ENCODE measurements at regions not wholly inside any gene's neighbourhood (a gene's known extent, or its start where the extent isn't known, plus 50 kb on each side); places are given as distances from the start of the nearest gene placed in this dataset.
A peak's percentile ranks its signal among the peaks of the same experiment; 100 is the strongest.

DNA sequence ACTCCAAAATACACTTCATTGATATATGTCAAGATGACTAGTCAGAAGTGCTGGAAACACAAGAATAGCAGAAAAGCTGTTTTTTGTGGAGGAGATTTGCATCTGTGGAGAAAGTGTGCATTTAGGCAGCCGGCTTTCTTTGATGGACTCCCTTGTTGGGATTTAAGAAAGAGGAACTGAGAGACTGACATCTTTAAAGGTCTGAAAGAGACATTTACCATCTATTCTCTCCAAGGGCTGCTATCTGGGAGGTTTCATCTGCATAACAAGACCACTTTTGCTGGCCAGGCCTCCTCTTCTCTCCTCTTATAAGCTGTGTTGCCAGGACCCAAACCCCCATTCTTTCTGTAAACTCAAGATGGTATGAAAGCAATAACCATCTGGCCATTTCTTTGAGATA lies 1065.0 kb downstream of the NLGN4X start:
- Mint-ChIP-seq H3K27ac (no peak overlapping the region), H3K4me3 (no peak overlapping the region), H3K4me1 (no peaks in the 10 kb centered on the region), H3K36me3 (no peaks in the 10 kb centered on the region), H3K27me3 (no peaks in the 10 kb centered on the region), H3K9me3 (peaks cover 6 to 12% (median 10%) of the 10 kb centered on the region in 5 donors)
- Histone ChIP-seq H3K4me1 (ENCODE audit: insufficient read depth, low read length) (no peaks in the 10 kb centered on the region), H3K36me3 (ENCODE audit: insufficient read depth, low read length) (no peaks in the 10 kb centered on the region), H3K4me3 (ENCODE audit: low read length) (no peak overlapping the region), H3K27ac (ENCODE audit: low read depth, low read length) (no peak overlapping the region), H3K9me3 (ENCODE audit: low read length) (no peaks in the 10 kb centered on the region), H3K27me3 (ENCODE audit: insufficient read depth, low read length, poor library complexity, severe bottlenecking) (no peaks in the 10 kb centered on the region)
- no peak for DNase-seq
- CTCF ChIA-PET: no interaction called here
- POLR2A ChIA-PET: no interaction called here

DNA sequence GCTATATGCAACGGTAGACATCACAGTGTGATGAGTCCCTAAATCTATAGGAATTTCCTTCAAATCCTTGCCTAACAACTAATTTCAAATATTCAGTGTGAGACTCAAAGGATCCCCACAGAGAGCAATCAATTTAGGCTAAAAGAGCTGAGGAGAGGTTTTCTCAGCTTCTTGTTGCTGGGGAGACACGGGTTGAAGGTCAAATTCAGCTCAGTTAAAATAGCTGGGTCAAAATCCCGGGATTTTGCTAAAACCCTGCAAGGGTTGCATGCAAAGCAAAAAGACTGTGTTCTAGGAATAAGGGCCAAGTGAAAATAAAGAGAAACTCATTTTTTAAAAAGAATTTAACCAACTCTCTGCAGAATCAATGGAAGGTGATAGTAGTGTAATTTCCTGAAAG lies 1073.4 kb downstream of the NLGN4X start:
- Histone ChIP-seq H3K36me3 (ENCODE audit: insufficient read depth, low read length) (no peaks in the 10 kb centered on the region), H3K27ac (ENCODE audit: low read depth, low read length) (no peak overlapping the region), H3K9me3 (ENCODE audit: low read length) (no peaks in the 10 kb centered on the region), H3K4me1 (ENCODE audit: insufficient read depth, low read length) (no peaks in the 10 kb centered on the region), H3K4me3 (ENCODE audit: low read length) (no peak overlapping the region), H3K27me3 (ENCODE audit: insufficient read depth, low read length, poor library complexity, severe bottlenecking) (no peaks in the 10 kb centered on the region)
- H3K27me3 Mint-ChIP-seq: no peaks in the 10 kb centered on the region
- no peak overlapping the region for H3K27ac Mint-ChIP-seq
- no peaks in the 10 kb centered on the region for H3K4me1 Mint-ChIP-seq
- no peak overlapping the region for H3K4me3 Mint-ChIP-seq
- no peaks in the 10 kb centered on the region for H3K36me3 Mint-ChIP-seq
- peaks cover 3 to 20% (median 8%) of the 10 kb centered on the region in 5 donors for H3K9me3 Mint-ChIP-seq
- DNase-seq: no peak
- ChIA-PET POLR2A (no interaction called here), CTCF (no interaction called here)

DNA sequence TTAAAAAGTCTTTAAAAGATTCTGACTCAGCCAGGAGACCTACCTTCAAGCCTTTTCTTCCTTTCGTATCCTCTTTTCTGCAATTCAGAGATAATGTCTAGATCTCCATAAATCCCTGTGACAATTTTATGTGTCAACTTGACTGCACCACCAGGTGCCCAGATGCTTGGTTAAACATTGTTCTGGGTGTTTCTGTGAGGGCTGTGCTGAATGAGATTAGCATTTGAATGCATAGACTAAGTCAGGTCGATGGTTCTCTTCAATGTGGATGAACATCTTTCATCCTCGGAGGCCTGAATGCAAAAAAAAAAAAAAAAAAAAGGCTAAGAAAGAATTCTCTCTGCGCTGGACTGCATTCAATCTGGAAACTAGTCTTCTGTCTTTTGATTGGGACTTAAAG lies 1082.7 kb downstream of the NLGN4X start:
- ChIA-PET CTCF (no interaction called here), POLR2A (no interaction called here)
- H3K4me1 Mint-ChIP-seq: no peaks in the 10 kb centered on the region
- H3K36me3 Mint-ChIP-seq: peaks cover 0 to 1% (median 0%) of the 10 kb centered on the region in 3 donors
- Histone ChIP-seq H3K4me3 (ENCODE audit: low read length) (no peak overlapping the region), H3K4me1 (ENCODE audit: insufficient read depth, low read length) (no peaks in the 10 kb centered on the region), H3K27me3 (ENCODE audit: insufficient read depth, low read length, poor library complexity, severe bottlenecking) (no peaks in the 10 kb centered on the region), H3K27ac (ENCODE audit: low read depth, low read length) (no peak overlapping the region), H3K9me3 (ENCODE audit: low read length) (no peaks in the 10 kb centered on the region), H3K36me3 (ENCODE audit: insufficient read depth, low read length) (no peaks in the 10 kb centered on the region)
- no peaks in the 10 kb centered on the region for H3K27me3 Mint-ChIP-seq
- H3K27ac Mint-ChIP-seq: no peak overlapping the region
- no peak overlapping the region for H3K4me3 Mint-ChIP-seq
- DNase-seq: no peak
- peaks cover 0 to 19% (median 11%) of the 10 kb centered on the region in 5 donors for H3K9me3 Mint-ChIP-seq

DNA sequence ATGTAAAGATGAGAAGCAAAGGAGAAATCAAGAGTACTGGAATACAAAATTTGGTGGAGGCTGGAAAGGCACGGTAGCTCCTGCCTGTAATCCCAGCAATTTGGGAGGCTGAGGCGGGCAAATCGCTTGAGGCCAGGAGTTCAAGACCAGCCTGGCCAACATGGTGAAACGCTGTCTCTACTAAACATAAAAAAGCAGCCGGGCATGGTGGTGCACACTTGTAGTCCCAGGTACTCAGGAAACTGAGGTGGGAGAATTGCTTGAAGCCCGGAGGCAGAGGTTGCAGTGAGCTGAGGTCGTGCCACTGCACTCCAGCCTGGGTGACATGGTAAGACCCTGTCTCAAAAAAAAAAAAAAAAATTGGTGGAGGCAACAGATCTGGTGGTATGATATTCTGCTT lies 1086.0 kb downstream of the NLGN4X start:
- no peaks in the 10 kb centered on the region for H3K27me3 ChIP-seq (ENCODE audit: insufficient read depth, low read length, poor library complexity, severe bottlenecking)
- no peak overlapping the region for H3K4me3 ChIP-seq (ENCODE audit: low read length)
- H3K4me3 Mint-ChIP-seq: no peak overlapping the region
- H3K4me1 ChIP-seq (ENCODE audit: insufficient read depth, low read length): no peaks in the 10 kb centered on the region
- no peak for DNase-seq
- H3K27ac Mint-ChIP-seq: peak overlapping the region in 1 of 8 donors; percentile 83
- H3K9me3 ChIP-seq (ENCODE audit: low read length): no peaks in the 10 kb centered on the region
- H3K4me1 Mint-ChIP-seq: no peaks in the 10 kb centered on the region
- H3K36me3 Mint-ChIP-seq: peaks cover 0 to 1% (median 0%) of the 10 kb centered on the region in 3 donors
- H3K27me3 Mint-ChIP-seq: no peaks in the 10 kb centered on the region
- ChIA-PET CTCF (no interaction called here), POLR2A (no interaction called here)
- peaks cover 0 to 9% (median 6%) of the 10 kb centered on the region in 5 donors for H3K9me3 Mint-ChIP-seq
- no peaks in the 10 kb centered on the region for H3K36me3 ChIP-seq (ENCODE audit: insufficient read depth, low read length)
- no peak overlapping the region for H3K27ac ChIP-seq (ENCODE audit: low read depth, low read length)

DNA sequence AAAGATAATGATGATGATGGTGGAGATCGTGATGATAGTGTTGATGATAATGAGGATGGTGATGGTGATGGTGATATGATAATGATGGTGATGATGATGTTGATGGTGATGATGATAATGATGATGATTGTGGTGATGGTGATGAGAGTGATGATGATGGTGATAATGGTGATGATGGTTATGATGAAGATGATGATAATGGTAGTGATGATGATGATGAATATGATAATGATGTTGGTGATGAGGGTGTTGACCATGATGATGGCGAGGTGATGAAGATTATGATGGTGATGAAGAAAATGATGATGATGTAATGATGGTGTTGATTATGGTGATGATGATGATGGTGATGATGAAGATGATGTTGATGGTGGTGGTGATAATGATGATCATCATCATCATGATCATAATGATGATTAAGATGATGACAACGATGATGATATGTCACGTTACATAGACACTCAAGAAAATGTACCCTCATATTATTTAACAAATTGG lies 1106.4 kb downstream of the NLGN4X start:
- DNase-seq: no peak
- peaks cover 0 to 6% (median 6%) of the 10 kb centered on the region in 5 donors for H3K9me3 Mint-ChIP-seq
- H3K36me3 Mint-ChIP-seq: no peaks in the 10 kb centered on the region
- POLR2A ChIA-PET: no interaction called here
- no peak overlapping the region for H3K4me3 ChIP-seq (ENCODE audit: low read length)
- no peaks in the 10 kb centered on the region for H3K4me1 ChIP-seq (ENCODE audit: insufficient read depth, low read length)
- no peak overlapping the region for H3K27ac Mint-ChIP-seq
- H3K4me3 Mint-ChIP-seq: no peak overlapping the region
- H3K9me3 ChIP-seq (ENCODE audit: low read length): no peaks in the 10 kb centered on the region
- no peak overlapping the region for H3K27ac ChIP-seq (ENCODE audit: low read depth, low read length)
- no peaks in the 10 kb centered on the region for H3K27me3 Mint-ChIP-seq
- CTCF ChIA-PET: no interaction called here
- H3K4me1 Mint-ChIP-seq: no peaks in the 10 kb centered on the region
- H3K27me3 ChIP-seq (ENCODE audit: insufficient read depth, low read length, poor library complexity, severe bottlenecking): no peaks in the 10 kb centered on the region
- H3K36me3 ChIP-seq (ENCODE audit: insufficient read depth, low read length): no peaks in the 10 kb centered on the region

DNA sequence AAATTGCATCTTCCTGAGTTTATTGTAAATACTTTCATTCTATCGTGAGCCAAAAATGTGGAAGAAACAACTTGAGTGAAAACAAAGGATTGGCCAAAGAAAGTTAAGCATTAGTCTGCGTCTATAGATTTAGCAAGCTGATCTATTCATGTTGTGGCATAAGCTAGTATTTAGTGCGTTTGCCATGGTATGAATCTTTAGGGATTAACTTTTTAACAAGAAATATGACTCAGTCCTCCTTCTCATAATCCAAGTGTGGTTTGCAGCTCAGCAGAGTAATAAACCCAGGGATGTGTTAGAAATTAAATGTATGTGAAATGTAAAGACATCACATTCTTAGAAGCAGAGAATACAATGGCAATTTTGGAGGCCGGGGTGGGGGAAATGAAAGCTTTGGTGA lies 1110.9 kb downstream of the NLGN4X start:
- H3K4me3 ChIP-seq (ENCODE audit: low read length): no peak overlapping the region
- H3K9me3 Mint-ChIP-seq: peaks cover 0 to 7% (median 7%) of the 10 kb centered on the region in 5 donors
- H3K27ac ChIP-seq (ENCODE audit: low read depth, low read length): no peak overlapping the region
- POLR2A ChIA-PET: no interaction called here
- DNase-seq: no peak
- no peaks in the 10 kb centered on the region for H3K27me3 ChIP-seq (ENCODE audit: insufficient read depth, low read length, poor library complexity, severe bottlenecking)
- H3K36me3 Mint-ChIP-seq: no peaks in the 10 kb centered on the region
- no peak overlapping the region for H3K27ac Mint-ChIP-seq
- H3K4me1 ChIP-seq (ENCODE audit: insufficient read depth, low read length): no peaks in the 10 kb centered on the region
- no peaks in the 10 kb centered on the region for H3K9me3 ChIP-seq (ENCODE audit: low read length)
- no peak overlapping the region for H3K4me3 Mint-ChIP-seq
- no peaks in the 10 kb centered on the region for H3K27me3 Mint-ChIP-seq
- CTCF ChIA-PET: no interaction called here
- H3K36me3 ChIP-seq (ENCODE audit: insufficient read depth, low read length): no peaks in the 10 kb centered on the region
- no peaks in the 10 kb centered on the region for H3K4me1 Mint-ChIP-seq

DNA sequence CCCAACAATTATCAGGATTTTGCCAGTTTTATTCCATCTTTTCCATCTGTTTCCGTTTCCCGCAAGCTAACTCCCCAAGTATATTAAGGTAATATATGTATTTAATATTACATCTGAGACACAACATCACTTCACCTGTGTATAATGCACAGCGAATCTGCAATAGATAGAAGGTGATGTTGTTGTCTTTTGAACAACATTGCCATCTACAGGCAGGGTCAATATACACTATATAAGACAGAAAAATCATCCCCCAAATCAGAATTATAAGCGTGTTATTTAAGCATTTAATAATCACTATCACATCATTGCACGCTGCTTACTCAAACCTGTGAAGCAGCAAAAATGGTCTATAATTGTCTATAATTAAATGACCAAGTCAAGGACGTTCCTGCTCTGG lies 1115.5 kb downstream of the NLGN4X start:
- no peak overlapping the region for H3K4me3 Mint-ChIP-seq

DNA sequence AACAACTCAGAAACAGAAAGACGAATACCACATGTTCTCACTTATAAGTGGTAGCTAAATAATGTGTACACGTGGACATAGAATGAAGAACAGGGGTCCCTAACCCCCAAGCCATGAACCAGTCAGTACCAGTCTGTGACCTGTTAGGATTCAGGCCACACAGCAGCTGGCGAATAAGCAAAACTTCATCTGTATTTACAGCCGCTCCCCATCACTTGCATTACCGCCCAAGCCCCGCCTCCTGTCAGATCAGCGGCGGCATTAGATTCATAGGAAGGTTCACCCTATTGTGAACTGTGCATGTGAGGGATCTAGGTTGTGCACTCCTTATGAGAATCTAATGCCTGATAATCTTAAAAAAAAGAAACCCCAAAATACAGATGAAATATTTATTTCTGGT lies 1128.7 kb downstream of the NLGN4X start:
- no peaks in the 10 kb centered on the region for H3K27me3 Mint-ChIP-seq
- no peaks in the 10 kb centered on the region for H3K36me3 Mint-ChIP-seq
- H3K27me3 ChIP-seq (ENCODE audit: insufficient read depth, low read length, poor library complexity, severe bottlenecking): no peaks in the 10 kb centered on the region
- H3K4me3 Mint-ChIP-seq: no peak overlapping the region
- ChIA-PET CTCF (no interaction called here), POLR2A (no interaction called here)
- H3K4me1 ChIP-seq (ENCODE audit: insufficient read depth, low read length): no peaks in the 10 kb centered on the region
- no peak overlapping the region for H3K4me3 ChIP-seq (ENCODE audit: low read length)
- H3K27ac ChIP-seq (ENCODE audit: low read depth, low read length): no peak overlapping the region
- H3K4me1 Mint-ChIP-seq: no peaks in the 10 kb centered on the region
- peaks cover 0 to 10% (median 7%) of the 10 kb centered on the region in 5 donors for H3K9me3 Mint-ChIP-seq
- no peaks in the 10 kb centered on the region for H3K36me3 ChIP-seq (ENCODE audit: insufficient read depth, low read length)
- no peaks in the 10 kb centered on the region for H3K9me3 ChIP-seq (ENCODE audit: low read length)
- DNase-seq: no peak
- no peak overlapping the region for H3K27ac Mint-ChIP-seq

More for the DNA sequence above, 1115.5 kb downstream of the NLGN4X start:
- POLR2A ChIA-PET: no interaction called here
- DNase-seq: no peak
- Histone ChIP-seq H3K27ac (ENCODE audit: low read depth, low read length) (no peak overlapping the region), H3K27me3 (ENCODE audit: insufficient read depth, low read length, poor library complexity, severe bottlenecking) (no peaks in the 10 kb centered on the region), H3K9me3 (ENCODE audit: low read length) (no peaks in the 10 kb centered on the region), H3K4me3 (ENCODE audit: low read length) (no peak overlapping the region), H3K4me1 (ENCODE audit: insufficient read depth, low read length) (no peaks in the 10 kb centered on the region), H3K36me3 (ENCODE audit: insufficient read depth, low read length) (no peaks in the 10 kb centered on the region)
- CTCF ChIA-PET: no interaction called here
- Mint-ChIP-seq H3K36me3 (no peaks in the 10 kb centered on the region), H3K4me1 (no peaks in the 10 kb centered on the region), H3K27ac (no peak overlapping the region), H3K27me3 (no peaks in the 10 kb centered on the region), H3K9me3 (peaks cover 0 to 11% (median 7%) of the 10 kb centered on the region in 5 donors)

DNA sequence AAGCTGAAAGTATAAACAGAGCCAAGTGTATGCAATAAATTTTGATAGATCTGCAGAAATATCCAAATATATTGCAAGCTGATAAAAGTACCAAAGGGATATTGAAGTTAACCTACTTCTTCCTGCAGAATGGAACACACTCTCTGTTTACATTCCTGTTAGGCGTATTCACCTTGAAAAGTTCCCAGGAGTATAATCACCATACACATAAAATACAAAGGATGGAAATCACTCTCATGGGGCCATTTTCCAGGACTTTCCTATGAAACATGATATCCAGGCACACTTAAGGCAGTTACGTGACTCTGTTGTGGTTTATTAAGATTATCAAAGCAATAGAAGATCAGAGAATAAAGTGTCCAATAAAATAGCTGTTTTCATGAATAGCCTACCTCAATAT lies 1142.3 kb downstream of the NLGN4X start:
- ChIA-PET POLR2A (no interaction called here), CTCF (no interaction called here)
- H3K27ac ChIP-seq (ENCODE audit: low read depth, low read length): no peak overlapping the region
- Mint-ChIP-seq H3K4me1 (no peaks in the 10 kb centered on the region), H3K4me3 (no peak overlapping the region), H3K27me3 (no peaks in the 10 kb centered on the region), H3K27ac (no peak overlapping the region), H3K9me3 (peaks cover 0 to 5% (median 2%) of the 10 kb centered on the region in 5 donors), H3K36me3 (no peaks in the 10 kb centered on the region)
- H3K4me3 ChIP-seq (ENCODE audit: low read length): no peak overlapping the region
- H3K4me1 ChIP-seq (ENCODE audit: insufficient read depth, low read length): no peaks in the 10 kb centered on the region
- no peak for DNase-seq
- H3K9me3 ChIP-seq (ENCODE audit: low read length): no peaks in the 10 kb centered on the region
- H3K36me3 ChIP-seq (ENCODE audit: insufficient read depth, low read length): no peaks in the 10 kb centered on the region
- no peaks in the 10 kb centered on the region for H3K27me3 ChIP-seq (ENCODE audit: insufficient read depth, low read length, poor library complexity, severe bottlenecking)

Measured in CD8-positive, alpha-beta memory T cell (primary cell).